B cell (primary cell): ENCODE measurements at regions not wholly inside any gene's neighbourhood (a gene's known extent, or its start where the extent isn't known, plus 50 kb on each side); places are given as distances from the start of the nearest gene placed in this dataset.

Experiments used
- ATAC-seq: fragments of 200-7000 bp; cut with Tn5 transposase; one replicate; pipeline ENCODE4 v1.10.0; 2021; ENCODE audit warnings: low read depth, mild to moderate bottlenecking, moderate number of reproducible peaks, moderate library complexity
- CTCF ChIA-PET: fragments of 350-600 bp; sonication (Branson Sonifier 250); formaldehyde crosslinking; loops from one replicate; lab custom pipeline; 2021; ENCODE audit warnings: antibody characterized with exemption, inconsistent platforms; lab: Charles Lee
- POLR2A ChIA-PET: fragments of 350-600 bp; sonication (Branson Sonifier 250); formaldehyde crosslinking; loops from one replicate; lab custom pipeline; 2021; ENCODE audit warnings: antibody characterized with exemption; lab: Charles Lee
- DNase-seq: peaks from one replicate; pipeline ENCODE4 v3.0.0; 2013
- H2AFZ ChIP-seq: 2 replicates; pipeline ENCODE4 v1.6.1; 2012; ENCODE audit warnings: mild to moderate bottlenecking, low read depth, low read length; ENCODE audit not compliant: insufficient read depth, poor library complexity, severe bottlenecking
- H3K27ac ChIP-seq, 2 donors: 1 replicate in 1 of 2; 2 replicates in 1 of 2; pipeline ENCODE4 v1.5.1; 2012 to 2013; ENCODE audit warnings: low read length in 2 of 2, mild to moderate bottlenecking in 2 of 2, moderate library complexity in 1 of 2
- H3K27me3 ChIP-seq, 4 experiments: fragments of 200-600 bp in 1 of 4; sonication (generic) in 1 of 4; replicated peaks in 1 of 4; 1 replicate in 2 of 4; 2 replicates in 2 of 4; pipeline versions ENCODE4 v1.6.1 to v1.7.0; 2013 to 2016; ENCODE audit warnings: low read length in 3 of 4, mild to moderate bottlenecking in 2 of 4, mixed read lengths in 1 of 4, moderate library complexity in 1 of 4; ENCODE audit not compliant: insufficient read depth in 4 of 4, control insufficient read depth in 3 of 4; ENCODE audit errors: control extremely low read depth in 1 of 4
- H3K36me3 ChIP-seq, 2 experiments: replicated peaks in 1 of 2; 1 replicate in 1 of 2; 2 replicates in 1 of 2; pipeline versions ENCODE4 v1.6.1 to v1.7.1; 2013; ENCODE audit warnings: low read length in 1 of 2; ENCODE audit not compliant: insufficient read depth in 2 of 2, control insufficient read depth in 1 of 2; ENCODE audit errors: control extremely low read depth in 1 of 2, extremely low read depth in 1 of 2
- H3K4me1 ChIP-seq, 2 donors: fragments of 200-600 bp in 1 of 2; sonication (generic) in 1 of 2; 1 replicate in 1 of 2; 2 replicates in 1 of 2; pipeline versions ENCODE4 v1.5.1 to v1.6.1; 2013 to 2017; ENCODE audit warnings: low read length in 2 of 2; ENCODE audit not compliant: control insufficient read depth in 2 of 2, insufficient read depth in 2 of 2
- H3K4me2 ChIP-seq: replicated peaks from 2 replicates; pipeline ENCODE3; 2012; ENCODE audit warnings: mild to moderate bottlenecking, low read depth, low read length; ENCODE audit not compliant: poor library complexity, severe bottlenecking
- H3K4me3 ChIP-seq, 5 experiments: fragments of 200-600 bp in 1 of 5; sonication (generic) in 1 of 5; 1 replicate in 3 of 5; 2 replicates in 2 of 5; pipeline versions ENCODE4 v1.5.1 to v1.7.0; 2011 to 2016; ENCODE audit warnings: low read length in 4 of 5, mild to moderate bottlenecking in 4 of 5, low read depth in 2 of 5, control low read depth in 1 of 5, moderate library complexity in 1 of 5; ENCODE audit not compliant: insufficient read depth in 1 of 5; ENCODE audit errors: control extremely low read depth in 1 of 5, extremely low read depth in 1 of 5
- H3K79me2 ChIP-seq: fragments of 200-600 bp; sonication (generic); one replicate; pipeline ENCODE4 v1.6.0; 2016; ENCODE audit warnings: low read length; ENCODE audit not compliant: control insufficient read depth, insufficient read depth
- H3K9ac ChIP-seq: fragments of 200-600 bp; sonication (generic); 2 replicates; pipeline ENCODE4 v1.6.1; 2017; ENCODE audit warnings: mild to moderate bottlenecking, low read length, moderate library complexity
- H3K9me3 ChIP-seq, 3 donors: one replicate each; pipeline versions ENCODE4 v1.6.1 to v1.7.1; 2013; ENCODE audit warnings: low read length in 2 of 3; ENCODE audit not compliant: control insufficient read depth in 2 of 3, insufficient read depth in 1 of 3; ENCODE audit errors: control extremely low read depth in 1 of 3
- H4K20me1 ChIP-seq: 2 replicates; pipeline ENCODE4 v1.6.0; 2012; ENCODE audit warnings: mild to moderate bottlenecking, low read length; ENCODE audit not compliant: insufficient read depth, control insufficient read depth, poor library complexity, severe bottlenecking
- H3K27ac Mint-ChIP-seq: one replicate; pipeline ENCODE4 v1.8.0; 2021; ENCODE audit warnings: mixed read lengths
- H3K27me3 Mint-ChIP-seq: one replicate; pipeline ENCODE4 v1.8.0; 2021; ENCODE audit warnings: mixed read lengths
- H3K4me1 Mint-ChIP-seq: one replicate; pipeline ENCODE4 v1.8.0; 2021; ENCODE audit warnings: mixed read lengths
- H3K4me3 Mint-ChIP-seq: one replicate; pipeline ENCODE4 v1.8.0; 2021; ENCODE audit warnings: mixed read lengths
- H3K9me3 Mint-ChIP-seq: one replicate; pipeline ENCODE4 v1.8.0; 2022; ENCODE audit warnings: mixed read lengths; ENCODE audit not compliant: insufficient read depth
- EZH2 ChIP-seq: IDR thresholded peaks from 2 replicates; pipeline ENCODE4 v1.6.1; 2012; ENCODE audit warnings: borderline replicate concordance, low read depth, mild to moderate bottlenecking, moderate library complexity, low read length; ENCODE audit not compliant: insufficient read depth, poor library complexity, severe bottlenecking
- WGBS: methylation state at CpG from one replicate; pipeline ENCODE4 v1.1.5; 2013; ENCODE audit warnings: missing lambda C conversion rate; ENCODE audit not compliant: insufficient coverage; 5-methylcytosine and 5-hydroxymethylcytosine counted together
- intact Hi-C: fragments of 100-400 bp; cut with micrococcal nuclease; formaldehyde crosslinking; loops from one replicate; pipeline ENCODE4 v1.10.0; 2022
- TF ChIP-seq, protein P1 (sequence below): fragments of 200-600 bp; IDR thresholded peaks from one replicate; pipeline ENCODE4 v1.8.0; 2022; ENCODE audit warnings: antibody characterized with exemption, mild to moderate bottlenecking

DNA sequence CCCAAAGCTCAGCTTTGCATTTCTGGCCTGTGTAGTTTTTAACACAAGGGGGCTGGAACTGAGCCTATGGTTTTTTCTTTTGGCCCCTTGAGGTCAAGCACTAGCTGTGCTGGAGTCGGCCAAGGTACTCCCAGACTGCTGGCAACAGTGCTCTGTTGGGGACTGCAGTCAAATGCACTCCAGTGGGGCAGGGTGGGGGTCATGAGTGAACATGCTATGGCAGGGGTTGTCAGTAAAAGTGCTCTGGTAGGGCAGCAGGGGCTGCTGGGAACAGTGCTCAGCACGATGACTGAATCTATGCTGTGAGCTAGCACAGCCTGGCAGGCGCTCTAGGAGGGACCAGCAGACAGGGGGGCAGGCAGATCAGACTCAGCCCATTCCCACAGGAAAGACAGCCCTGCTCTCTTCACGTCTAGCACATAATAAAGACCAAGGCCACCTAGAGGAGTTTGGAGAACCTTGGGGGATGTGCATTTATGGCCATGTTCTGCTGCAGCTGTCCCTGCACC is 55.0 kb upstream of the CERS6 start:
- H3K36me3 ChIP-seq, result no peaks in the 10 kb centered on the region
- H3K9me3 Mint-ChIP-seq, result peaks cover 4% of the 10 kb centered on the region
- no peaks in the 10 kb centered on the region for H4K20me1 ChIP-seq
- no peak overlapping the region for H3K27ac Mint-ChIP-seq
- H3K9ac ChIP-seq, result no peak overlapping the region
- no peaks in the 10 kb centered on the region for H3K9me3 ChIP-seq
- TF ChIP-seq, protein P1, sequence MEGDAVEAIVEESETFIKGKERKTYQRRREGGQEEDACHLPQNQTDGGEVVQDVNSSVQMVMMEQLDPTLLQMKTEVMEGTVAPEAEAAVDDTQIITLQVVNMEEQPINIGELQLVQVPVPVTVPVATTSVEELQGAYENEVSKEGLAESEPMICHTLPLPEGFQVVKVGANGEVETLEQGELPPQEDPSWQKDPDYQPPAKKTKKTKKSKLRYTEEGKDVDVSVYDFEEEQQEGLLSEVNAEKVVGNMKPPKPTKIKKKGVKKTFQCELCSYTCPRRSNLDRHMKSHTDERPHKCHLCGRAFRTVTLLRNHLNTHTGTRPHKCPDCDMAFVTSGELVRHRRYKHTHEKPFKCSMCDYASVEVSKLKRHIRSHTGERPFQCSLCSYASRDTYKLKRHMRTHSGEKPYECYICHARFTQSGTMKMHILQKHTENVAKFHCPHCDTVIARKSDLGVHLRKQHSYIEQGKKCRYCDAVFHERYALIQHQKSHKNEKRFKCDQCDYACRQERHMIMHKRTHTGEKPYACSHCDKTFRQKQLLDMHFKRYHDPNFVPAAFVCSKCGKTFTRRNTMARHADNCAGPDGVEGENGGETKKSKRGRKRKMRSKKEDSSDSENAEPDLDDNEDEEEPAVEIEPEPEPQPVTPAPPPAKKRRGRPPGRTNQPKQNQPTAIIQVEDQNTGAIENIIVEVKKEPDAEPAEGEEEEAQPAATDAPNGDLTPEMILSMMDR, result no peak
- TF ChIP-seq EZH2, result no peak
- peaks cover 0 to 3% (median 0%) of the 10 kb centered on the region in 4 experiments for H3K27me3 ChIP-seq
- DNase-seq (no peak), ATAC-seq (no peak)
- no peaks in the 10 kb centered on the region for H3K4me1 Mint-ChIP-seq
- no peak overlapping the region for H3K27ac ChIP-seq
- H2AFZ ChIP-seq, result no peak overlapping the region
- ChIA-PET POLR2A (no interaction called here), CTCF (no interaction called here)
- H3K4me3 ChIP-seq, result no peak overlapping the region
- no peaks in the 10 kb centered on the region for H3K4me1 ChIP-seq
- H3K4me3 Mint-ChIP-seq, result no peak overlapping the region
- no peaks in the 10 kb centered on the region for H3K79me2 ChIP-seq
- WGBS, result 80% methylated on average over 2 of the region's 4 CpGs
- intact Hi-C loops, result no loop called here
- H3K4me2 ChIP-seq, result no peak overlapping the region
- peaks cover 10% of the 10 kb centered on the region for H3K27me3 Mint-ChIP-seq

DNA sequence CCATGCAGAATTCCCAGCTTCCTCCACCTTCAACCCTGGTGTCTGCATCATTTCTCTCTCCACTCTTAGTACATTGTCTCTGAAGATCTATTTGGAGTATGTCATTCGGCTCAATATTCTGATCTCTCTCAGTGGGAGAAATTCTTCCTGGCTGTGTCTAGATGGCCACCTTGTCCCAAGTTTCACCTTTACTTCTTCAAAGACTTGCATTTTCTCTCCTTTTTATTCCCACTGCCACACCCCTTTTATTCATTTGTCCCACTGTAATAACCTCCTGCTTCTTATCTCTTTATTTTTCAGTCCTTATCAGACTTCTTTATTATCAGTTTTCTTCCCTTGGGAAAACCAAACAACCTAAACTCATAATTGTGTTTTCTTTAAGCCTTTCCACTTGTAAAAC is 54.3 kb upstream of the CERS6 start:
- H2AFZ ChIP-seq, result no peak overlapping the region
- ChIA-PET CTCF (no interaction called here), POLR2A (no interaction called here)
- no peak overlapping the region for H3K4me3 ChIP-seq
- no peaks in the 10 kb centered on the region for H3K4me1 ChIP-seq
- Mint-ChIP-seq H3K4me3 (no peak overlapping the region), H3K27me3 (peaks cover 10% of the 10 kb centered on the region), H3K4me1 (no peaks in the 10 kb centered on the region), H3K27ac (no peak overlapping the region), H3K9me3 (peaks cover 4% of the 10 kb centered on the region)
- no peak overlapping the region for H3K9ac ChIP-seq
- H3K79me2 ChIP-seq, result no peaks in the 10 kb centered on the region
- no peak overlapping the region for H3K4me2 ChIP-seq
- H4K20me1 ChIP-seq, result no peaks in the 10 kb centered on the region
- no peak overlapping the region for H3K27ac ChIP-seq
- intact Hi-C loops, result no loop called here
- TF ChIP-seq, protein P1, result no peak
- no peak for TF ChIP-seq EZH2
- DNase-seq, result no peak
- H3K27me3 ChIP-seq, result peaks cover 0 to 3% (median 0%) of the 10 kb centered on the region in 4 experiments
- H3K36me3 ChIP-seq, result no peaks in the 10 kb centered on the region
- H3K9me3 ChIP-seq, result no peaks in the 10 kb centered on the region
- 100% methylated on average over 1 of the region's 1 CpG for whole genome bisulfite sequencing
- ATAC-seq, result no peak
